Inflammatory macrophage treated with lipopolysaccharide for 1 hour (primary cell): ENCODE measurements at regions not wholly inside any gene's neighbourhood (a gene's known extent, or its start where the extent isn't known, plus 50 kb on each side); places are given as distances from the start of the nearest gene placed in this dataset.
"Not testable (repeated sequence)": the region's sequence is repeated elsewhere in the genome, so short reads cannot be mapped to it uniquely, and the experiment has no call there.

Experiments
- DNase-seq, 2 donors: peaks; one replicate each; pipeline ENCODE4 v3.0.0-alpha.2; 2020 to 2022

DNA sequence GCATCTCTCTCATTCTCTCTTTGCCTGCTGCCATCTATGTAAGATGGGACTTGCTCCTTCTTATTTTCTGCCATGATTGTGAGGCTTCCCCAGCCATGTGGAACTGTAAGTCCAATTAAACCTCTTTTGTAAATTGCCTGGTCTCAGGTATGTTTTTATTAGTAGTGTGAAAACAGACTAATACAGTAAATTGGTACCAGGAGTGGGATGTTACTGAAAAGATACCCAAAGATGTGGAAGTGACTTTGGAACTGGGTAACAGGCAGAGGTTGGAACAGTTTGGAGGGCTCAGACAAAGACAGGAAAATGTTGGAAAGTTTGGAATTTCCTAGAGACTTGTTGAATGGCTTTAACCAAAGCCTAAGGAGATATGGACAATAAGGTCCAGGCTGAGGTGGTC is 503.1 kb upstream of the SOX9 start:
- DNase-seq = not testable (repeated sequence)

DNA sequence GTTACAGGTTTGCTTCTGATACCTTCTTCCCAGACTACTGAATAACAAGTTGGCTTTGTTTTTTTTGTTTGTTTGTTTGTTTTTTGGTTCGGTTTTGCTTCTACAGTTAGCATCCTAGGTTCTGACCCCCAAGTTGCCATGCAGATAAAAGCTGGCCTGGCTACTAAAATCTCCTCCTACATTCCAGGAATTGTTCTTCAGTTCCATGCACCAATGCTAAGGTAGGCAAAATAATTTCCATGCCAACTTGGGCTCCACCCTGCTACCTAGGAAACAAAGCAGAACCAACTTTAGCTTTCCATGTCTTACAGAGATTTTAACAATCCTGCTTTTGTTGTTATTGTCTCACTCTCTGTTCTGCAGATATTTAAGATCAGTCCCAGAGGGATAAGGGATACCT is 495.5 kb upstream of the SOX9 start:
- no peak for DNase-seq

DNA sequence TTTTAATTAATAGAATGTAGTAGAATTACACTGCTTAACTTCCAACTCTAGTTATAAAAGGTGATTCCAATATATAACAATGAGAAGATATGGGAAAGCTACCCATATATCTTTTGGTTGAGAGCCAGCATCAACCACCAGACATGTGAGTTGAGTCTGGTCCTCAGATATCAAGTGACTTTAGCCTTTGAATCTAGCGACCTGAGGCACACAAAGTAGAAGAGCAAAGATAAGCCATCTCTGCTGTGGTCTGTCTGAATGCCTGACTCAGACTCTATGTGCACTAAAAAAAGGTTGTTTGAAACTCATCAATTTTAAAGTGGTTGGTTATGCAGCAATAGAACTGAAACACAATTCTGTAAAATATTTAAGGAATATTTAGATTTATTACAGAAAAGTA is 492.5 kb upstream of the SOX9 start:
- no peak for DNase-seq

DNA sequence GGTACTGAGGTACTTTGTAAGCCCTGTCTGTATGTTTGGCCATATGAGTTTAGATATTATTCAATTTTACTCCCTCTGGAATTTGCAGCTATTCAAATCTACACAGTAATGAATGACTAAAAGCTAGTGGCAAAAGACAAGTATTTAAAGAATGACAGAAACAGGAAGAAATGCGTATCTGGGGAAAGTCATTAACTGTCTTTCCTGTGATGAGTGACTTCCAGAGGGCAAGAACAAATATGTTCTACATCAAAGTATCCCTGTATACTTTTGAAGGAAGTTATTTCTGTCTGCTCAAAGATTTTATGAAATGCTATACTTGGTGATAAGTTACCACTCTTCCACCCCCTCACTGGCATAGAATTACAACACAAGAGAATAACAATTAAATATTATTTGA is 489.3 kb upstream of the SOX9 start:
- DNase-seq = no peak

DNA sequence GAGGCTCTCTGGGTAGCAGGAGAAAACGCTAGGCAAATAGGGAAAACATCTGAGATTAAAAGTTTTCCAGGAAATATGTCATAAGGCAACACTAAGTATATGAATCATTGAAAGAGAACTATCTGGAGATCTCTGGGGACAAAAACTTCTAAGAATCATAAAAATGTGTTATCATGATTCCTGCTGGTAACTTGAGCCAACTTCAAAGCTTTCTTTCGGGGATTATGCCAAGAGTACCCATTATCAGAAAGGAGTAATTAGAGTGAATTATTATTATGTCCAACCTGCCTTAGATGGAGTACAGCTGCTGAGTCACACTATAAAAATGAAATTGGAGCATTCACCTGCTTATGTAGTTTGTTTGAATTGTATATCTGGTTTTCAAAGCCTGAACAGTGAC is 488.5 kb upstream of the SOX9 start:
- DNase-seq = no peak

DNA sequence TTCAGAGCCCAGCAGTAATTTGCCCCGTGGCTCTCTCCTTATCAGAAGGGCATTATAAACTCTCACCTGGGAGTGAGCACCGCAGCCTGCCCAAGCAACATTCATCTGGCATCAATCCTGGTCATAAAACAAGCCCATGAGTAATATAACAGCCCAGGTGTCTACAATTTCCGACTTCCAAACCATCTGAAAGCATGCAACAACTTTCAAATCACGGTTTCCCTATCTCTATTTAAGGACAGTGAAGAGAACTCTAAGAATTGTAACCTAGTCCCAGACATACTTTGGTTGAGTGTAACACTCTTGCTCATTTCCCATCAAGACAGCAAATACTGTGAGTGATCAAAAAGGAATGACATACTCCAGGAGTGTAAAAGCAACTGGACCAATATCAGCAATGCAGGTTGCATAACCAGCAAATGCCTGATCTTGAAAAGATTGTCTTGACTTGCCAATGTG is 487.4 kb upstream of the SOX9 start:
- DNase-seq = no peak

DNA sequence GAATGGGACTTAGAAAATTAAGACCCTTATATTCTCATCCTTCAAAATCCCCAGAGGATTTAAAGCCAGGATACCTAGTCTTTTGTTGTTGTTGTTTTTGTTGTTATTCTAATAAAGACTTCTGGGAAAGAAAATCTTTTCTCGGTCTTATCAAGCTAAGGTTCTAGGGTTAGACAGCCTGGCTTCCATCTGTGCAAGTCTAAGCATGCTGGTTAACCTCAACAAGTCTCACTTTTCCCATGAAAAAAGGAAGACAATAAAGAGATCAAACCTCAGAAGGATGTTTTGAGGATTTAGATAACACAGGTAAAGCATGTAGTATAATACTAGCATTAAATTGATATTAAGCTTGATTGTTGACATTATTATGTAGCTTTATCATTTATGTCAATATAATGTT is 486.4 kb upstream of the SOX9 start:
- no peak for DNase-seq

DNA sequence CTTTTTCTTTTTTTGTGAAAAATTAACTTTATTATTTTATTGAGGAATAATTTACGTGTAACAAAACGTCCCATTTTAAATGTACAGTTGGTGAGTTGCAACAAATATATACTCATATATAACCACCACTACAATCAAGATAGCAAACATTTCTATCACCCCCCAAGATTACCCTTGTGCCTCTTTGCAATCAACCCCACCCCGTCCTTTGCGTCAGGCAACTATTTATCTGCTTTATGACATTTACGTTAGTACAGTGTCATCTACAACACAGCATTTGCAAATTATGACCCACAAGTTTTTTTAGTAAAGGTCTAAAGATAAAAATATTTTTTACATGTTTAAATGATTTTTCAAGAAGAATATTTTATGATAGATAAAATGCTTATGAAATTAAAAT is 485.6 kb upstream of the SOX9 start:
- DNase-seq = no peak

DNA sequence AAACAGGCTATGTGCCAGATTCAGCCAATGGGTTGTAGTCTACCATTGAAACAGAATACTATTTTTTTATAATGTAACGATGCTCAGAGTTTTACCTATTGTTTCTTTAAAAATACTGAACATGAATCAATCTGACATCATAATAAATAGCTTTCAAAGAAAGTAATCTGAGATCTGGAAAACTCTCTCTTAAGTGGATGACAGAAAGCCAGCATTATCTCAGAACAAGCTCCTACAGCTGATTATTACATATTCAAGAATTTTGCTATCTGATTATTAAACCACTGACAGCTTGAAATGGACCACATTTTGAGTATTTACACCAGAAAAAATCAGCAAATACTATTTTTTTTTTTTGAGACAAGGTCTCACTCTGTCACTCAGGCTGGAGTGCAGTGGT is 484.2 kb upstream of the SOX9 start:
- no peak for DNase-seq

DNA sequence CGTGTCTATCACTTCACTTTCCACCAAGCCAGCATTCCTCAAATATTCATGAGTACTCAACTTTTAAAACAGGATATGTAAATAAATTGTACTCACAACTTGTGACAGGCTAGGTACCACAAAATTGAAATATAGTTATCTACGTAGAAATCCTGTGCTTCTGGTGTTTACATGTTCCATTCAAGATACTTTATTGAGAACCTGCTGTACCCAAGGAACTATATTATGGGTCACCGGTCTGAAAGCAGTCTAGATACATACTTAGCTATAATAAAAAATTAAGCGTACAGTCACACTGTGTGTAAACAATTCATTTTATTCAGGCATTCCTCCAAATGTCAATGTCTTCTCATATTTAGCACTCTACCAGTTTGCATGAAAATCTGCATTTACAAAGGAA is 482.2 kb upstream of the SOX9 start:
- DNase-seq = no peak

DNA sequence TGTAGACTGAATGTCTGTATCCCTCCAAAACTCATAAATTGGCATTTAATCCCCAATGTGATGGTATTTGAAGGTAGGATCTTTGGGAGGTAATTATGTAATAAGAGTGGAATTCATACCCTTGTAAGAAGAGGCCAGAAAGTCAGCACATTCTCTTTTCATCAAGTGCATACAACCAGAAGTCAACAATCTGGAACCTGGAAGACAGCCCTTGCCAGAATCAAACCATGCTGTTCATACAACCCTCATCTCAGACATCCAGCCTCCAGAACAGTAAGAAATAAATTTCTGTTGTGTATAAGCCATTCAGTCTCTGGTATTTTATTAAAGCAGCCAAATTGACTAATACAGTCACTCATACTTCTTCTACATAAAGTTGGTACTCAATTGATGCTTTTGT is 481.0 kb upstream of the SOX9 start:
- DNase-seq = no peak

DNA sequence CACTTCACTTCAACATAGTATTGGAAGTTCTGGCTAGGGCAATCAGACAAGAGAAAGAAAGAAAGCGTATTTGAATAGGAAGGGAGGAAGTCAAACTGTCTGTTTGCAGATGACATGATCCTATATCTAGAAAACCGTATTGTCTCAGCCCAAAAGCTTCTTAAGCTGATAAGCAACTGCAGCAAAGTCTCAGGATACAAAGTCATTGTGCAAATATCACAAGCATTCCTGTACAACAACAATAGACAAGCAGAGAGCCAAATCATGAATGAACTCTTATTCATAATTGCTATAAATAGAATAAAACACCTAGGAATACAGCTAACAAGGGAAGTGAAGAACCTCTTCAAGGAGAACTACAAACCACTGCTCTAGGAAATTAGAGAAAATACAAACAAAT is 473.9 kb upstream of the SOX9 start:
- not testable (repeated sequence) for DNase-seq

DNA sequence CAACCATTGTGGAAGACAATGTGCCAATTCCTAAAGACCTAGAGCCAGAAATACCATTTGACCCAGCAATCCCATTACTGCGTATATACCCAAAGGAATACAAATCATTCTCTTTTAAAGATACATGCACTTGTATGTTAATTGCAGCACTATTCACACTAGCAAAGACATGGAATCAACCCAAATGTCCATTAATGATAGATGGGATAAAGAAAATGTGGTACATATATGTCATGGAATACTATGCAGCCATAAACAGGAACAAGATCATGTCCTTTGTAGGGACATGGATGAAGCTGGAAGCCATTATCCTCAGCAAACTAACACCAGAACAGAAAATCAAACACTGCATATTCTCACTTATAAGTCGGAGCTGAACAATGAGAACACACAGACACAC is 472.5 kb upstream of the SOX9 start:
- DNase-seq = not testable (repeated sequence)

DNA sequence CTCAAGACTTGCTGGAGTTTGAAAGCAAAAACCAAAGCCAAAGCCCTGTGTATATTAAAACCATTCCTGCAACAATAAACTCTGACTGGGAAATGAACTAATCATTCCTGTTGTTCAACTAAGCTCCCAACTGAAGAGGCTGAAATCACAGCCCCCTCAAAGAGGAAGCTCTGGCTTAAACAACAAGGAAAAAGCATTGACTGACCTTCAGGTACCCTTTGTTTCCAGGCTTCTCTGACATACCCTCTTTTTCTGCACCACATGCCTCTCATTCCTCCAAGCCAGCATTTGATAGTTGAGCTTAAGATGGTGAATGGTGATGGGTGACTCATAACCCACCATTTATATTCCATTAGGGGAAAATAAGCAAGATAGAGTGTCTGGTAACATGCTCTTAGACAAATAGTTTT is 470.9 kb upstream of the SOX9 start:
- no peak for DNase-seq

DNA sequence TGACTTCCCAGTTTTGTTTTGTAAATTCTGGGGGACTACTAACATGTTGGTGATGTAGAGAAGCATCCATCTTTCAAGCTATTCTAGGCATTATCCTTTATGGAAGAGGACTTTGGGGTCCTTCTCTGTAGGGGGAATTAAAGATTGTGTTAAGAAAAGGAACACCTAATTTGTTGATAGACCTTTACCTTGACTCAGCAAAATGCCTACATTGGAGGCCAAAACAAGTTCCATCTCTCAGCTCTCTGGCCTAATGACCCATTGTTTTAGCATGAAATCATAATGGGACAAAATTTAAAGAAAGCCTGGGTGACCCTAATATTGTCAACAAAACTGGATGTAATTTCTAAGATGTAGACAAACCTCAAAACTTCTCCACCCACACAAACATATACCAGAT is 465.3 kb upstream of the SOX9 start:
- DNase-seq = no peak

DNA sequence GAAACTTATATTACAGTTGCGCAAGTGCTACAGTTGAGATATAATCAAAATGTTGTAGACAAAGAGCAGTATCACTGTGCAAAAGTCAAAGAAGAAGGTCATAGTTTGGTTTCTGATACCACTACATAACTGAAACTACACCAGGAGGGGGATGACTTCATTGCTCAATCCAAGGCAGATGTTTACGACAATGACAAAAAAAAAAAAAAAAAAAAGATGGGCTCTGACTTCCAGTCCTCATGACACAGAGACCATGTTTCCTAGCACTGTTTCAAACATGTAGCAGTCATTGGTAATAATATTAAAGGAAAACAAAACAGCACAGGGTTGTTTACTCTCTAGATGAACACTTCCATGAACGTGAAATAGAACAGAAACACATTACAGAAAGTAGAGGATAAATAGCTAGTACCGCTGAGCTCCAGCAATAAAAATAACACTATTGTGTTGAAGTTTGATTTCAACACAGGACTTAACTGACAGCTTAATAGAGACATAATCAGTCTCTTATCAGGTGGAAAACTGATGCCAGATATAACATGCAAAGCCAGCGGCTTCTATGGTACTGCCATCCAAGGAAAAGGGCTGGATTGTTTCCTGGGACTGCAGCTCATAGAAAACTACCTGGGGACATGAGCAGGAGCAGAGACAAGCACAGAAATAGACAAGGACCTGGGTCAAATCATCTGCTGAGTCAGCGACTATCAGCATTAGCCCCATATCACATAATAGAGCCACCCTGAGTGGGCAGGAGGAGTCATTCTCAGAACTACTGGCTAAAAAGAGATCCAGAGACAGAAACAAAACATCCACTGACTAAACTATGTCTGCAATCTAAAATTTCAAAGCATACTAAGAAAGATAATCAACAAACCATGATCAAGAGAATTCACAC is 463.6 kb upstream of the SOX9 start:
- no peak for DNase-seq

DNA sequence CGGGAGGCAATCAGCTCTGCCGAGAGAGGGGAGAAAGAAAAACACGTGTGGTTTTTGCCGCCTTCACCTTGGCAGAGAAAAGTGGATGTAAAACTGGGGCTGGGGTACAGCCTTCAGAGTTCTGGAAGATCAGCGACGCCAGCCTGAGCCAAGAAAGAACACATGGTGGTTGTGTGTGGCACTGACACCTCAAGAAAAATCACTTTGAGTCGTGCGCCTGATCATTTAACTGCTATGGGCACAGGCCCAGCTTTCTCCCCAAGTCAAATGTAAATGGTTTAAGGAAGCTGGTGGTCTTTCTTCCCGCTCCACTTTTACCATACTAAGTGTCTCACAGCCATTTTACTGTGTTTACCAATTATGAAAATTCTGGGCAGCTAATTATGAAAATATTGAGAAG is 461.8 kb upstream of the SOX9 start:
- DNase-seq = no peak

DNA sequence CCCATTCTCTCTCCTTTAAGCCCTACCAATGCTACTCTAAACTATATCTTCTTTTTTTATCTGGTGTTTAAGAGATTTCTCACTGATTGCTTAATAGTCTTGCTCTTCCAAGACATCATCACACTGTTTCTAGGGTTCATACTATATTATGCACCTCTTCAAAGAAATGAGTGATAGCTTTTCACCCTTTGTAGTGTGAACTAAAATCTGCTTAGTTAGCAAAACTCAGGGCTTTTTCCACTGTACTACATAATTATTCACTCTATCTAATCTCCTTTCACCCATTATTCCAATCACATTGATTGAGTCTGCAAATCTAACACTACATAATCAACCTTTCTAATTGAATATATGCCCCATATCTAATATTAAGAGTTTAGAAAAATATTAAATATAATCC is 456.0 kb upstream of the SOX9 start:
- no peak for DNase-seq

DNA sequence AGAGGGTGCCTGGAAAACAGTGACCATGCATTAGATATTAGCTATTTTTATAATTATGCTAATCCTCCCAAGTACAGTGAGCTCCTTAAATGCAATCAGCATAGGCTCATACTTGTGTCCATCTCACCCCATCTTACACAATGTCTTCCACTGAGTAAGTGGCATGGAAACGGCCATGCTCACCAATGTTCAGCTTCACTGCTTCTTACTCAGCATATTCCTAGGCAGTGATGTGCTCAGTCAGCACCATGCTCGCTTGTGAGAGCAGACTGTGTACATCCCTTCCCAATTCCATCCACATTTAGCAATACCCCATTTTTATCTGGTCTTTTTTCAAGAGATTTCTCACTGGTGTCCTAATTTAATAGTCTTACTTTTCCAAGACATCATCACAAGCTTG is 454.8 kb upstream of the SOX9 start:
- no peak for DNase-seq

DNA sequence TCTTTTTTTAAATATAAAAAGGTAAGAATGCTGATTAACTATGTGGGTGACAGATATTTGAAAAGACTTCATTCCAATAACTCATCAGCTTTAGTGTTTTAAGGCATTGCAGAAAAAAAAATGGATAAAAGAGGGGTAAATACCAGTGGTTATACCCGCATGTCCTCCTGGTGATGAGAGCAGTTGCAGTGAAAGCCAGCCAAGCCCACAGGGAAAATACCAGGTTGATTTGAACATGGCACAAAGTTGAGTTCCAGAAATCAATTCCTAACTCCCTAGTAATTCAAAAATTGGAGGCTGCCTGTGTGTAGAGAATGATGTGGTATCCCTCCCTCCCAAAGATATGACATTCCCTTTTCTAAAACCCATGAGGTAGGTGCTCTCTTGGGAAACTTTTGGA is 453.2 kb upstream of the SOX9 start:
- no peak for DNase-seq

DNA sequence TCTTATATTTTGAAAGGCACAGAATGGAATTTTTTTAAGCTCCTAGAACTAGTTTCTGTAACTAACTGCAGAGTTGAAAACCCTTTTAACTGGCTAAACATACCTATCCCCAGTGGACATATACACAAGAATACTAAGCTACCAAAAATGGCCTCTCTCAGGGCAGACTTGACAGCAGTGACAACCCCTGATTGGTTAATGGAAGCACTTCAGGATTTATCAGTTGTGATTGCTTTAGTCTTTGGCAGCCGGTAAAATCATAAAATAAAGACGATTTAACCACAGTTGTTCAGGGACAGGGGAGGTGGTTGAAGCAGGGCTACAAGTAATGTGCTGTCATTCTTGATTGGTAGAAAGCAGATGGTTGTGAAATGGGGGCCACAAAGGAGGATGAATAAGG is 452.0 kb upstream of the SOX9 start:
- DNase-seq = no peak

DNA sequence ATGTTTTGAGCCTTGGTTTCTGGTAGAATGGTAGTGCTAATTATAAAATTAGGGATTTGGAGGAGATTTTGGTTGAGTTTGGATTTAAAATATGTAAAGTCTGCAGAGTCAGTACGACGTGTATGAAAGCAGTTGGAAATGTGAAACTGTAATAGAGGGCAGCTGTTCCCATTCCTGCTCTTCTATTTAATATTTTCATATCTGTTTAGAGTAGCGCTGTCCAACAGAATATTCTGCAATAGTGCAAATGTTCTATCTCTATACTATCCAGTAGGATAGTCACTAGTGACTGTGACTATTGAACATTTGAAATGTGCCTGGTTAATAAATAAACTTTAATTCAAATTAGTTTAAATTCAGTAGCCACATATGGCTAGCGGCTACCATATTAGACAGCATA is 443.4 kb upstream of the SOX9 start:
- no peak for DNase-seq

DNA sequence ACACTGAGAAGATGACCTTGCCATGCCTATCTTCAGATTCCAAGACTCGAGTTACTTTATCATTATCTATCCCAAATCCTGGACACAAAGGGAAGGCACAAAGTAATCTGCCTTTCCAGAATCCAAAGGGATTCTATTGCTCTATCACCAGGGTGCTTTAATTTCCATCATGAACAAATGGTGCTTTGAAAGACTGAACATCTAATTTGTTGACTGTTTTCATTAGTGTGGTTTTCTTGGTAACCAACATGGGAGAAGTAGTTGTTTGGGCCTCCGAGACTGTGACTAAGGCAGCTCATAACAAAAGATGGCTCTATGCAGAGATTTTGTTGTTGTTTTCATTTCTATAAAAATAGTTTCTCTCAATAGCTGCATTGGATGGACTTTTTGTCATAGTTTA is 441.0 kb upstream of the SOX9 start:
- DNase-seq = no peak

DNA sequence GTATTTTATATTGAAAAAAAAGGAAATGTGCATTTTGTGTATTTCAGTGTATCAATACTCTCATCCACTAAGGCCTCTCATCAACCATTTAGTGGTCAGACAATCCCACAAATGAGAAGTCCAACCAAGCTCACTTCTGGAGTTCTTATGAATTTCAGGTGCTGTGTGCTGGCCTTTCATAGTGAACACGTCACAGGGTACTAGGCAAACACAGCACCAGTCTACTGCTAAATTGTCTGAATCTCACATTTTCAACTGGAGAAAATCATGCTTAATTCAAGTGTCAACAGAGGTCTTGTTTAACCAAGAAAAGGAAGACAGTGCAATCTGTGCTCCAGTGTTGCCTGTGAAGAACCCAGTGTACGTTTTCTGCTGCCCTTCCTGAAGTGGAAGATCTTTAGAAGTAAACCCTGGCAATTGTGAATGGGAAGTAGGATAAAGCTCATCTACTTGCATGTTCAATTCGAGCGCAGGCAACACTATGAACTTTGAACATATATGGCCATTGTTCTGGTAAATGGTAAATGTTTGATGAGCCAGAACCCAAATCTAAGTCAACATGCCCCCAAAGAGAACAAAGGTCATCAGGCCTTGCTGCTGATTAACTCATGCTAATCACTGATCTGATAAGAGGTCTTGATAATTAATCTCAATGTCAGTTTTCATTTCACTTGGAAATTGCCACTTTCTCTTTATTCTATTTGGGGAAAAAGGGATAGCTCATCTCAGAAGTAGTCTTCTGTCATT is 439.2 kb upstream of the SOX9 start:
- DNase-seq = no peak

DNA sequence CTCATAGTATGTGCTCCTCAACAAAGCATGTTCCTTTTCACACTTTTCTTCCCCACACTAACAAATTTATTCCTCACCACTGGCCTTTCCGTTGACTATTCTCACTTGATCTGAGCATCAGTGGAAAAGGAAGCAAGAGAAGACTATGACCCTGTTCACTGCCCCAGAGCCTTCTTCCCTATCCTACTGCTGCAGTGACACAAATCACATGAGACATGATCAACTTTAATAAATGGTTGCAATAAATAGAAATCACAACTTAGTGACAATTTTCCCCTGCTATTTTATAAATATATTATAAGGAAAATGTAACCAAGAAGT is 438.7 kb upstream of the SOX9 start:
- DNase-seq = no peak
